ENCODE measurements at regions not wholly inside any gene's neighbourhood (a gene's known extent, or its start where the extent isn't known, plus 50 kb on each side); places are given as distances from the start of the nearest gene placed in this dataset.

GRCh38 chr6:67717281-67717680, 917.8 kb upstream of the ADGRB3 start:
- TF ChIP-seq, protein P1, sequence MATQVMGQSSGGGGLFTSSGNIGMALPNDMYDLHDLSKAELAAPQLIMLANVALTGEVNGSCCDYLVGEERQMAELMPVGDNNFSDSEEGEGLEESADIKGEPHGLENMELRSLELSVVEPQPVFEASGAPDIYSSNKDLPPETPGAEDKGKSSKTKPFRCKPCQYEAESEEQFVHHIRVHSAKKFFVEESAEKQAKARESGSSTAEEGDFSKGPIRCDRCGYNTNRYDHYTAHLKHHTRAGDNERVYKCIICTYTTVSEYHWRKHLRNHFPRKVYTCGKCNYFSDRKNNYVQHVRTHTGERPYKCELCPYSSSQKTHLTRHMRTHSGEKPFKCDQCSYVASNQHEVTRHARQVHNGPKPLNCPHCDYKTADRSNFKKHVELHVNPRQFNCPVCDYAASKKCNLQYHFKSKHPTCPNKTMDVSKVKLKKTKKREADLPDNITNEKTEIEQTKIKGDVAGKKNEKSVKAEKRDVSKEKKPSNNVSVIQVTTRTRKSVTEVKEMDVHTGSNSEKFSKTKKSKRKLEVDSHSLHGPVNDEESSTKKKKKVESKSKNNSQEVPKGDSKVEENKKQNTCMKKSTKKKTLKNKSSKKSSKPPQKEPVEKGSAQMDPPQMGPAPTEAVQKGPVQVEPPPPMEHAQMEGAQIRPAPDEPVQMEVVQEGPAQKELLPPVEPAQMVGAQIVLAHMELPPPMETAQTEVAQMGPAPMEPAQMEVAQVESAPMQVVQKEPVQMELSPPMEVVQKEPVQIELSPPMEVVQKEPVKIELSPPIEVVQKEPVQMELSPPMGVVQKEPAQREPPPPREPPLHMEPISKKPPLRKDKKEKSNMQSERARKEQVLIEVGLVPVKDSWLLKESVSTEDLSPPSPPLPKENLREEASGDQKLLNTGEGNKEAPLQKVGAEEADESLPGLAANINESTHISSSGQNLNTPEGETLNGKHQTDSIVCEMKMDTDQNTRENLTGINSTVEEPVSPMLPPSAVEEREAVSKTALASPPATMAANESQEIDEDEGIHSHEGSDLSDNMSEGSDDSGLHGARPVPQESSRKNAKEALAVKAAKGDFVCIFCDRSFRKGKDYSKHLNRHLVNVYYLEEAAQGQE (IDR thresholded peaks at IDR 0.05), result no peak
- TF ChIP-seq EP300 (IDR thresholded peaks at IDR 0.05) (no peak), RCOR1 (IDR thresholded peaks at IDR 0.05; ENCODE audit: low read depth, low read length) (no peak), TP53 (CRISPR knock-in tag; IDR thresholded peaks at IDR 0.05) (no peak), RNF2 (IDR thresholded peaks at IDR 0.05; ENCODE audit: borderline replicate concordance, low read depth) (no peak)
- TF ChIP-seq, protein P2, sequence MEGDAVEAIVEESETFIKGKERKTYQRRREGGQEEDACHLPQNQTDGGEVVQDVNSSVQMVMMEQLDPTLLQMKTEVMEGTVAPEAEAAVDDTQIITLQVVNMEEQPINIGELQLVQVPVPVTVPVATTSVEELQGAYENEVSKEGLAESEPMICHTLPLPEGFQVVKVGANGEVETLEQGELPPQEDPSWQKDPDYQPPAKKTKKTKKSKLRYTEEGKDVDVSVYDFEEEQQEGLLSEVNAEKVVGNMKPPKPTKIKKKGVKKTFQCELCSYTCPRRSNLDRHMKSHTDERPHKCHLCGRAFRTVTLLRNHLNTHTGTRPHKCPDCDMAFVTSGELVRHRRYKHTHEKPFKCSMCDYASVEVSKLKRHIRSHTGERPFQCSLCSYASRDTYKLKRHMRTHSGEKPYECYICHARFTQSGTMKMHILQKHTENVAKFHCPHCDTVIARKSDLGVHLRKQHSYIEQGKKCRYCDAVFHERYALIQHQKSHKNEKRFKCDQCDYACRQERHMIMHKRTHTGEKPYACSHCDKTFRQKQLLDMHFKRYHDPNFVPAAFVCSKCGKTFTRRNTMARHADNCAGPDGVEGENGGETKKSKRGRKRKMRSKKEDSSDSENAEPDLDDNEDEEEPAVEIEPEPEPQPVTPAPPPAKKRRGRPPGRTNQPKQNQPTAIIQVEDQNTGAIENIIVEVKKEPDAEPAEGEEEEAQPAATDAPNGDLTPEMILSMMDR (IDR thresholded peaks at IDR 0.05), result no peak
- TF ChIP-seq, protein P3, sequence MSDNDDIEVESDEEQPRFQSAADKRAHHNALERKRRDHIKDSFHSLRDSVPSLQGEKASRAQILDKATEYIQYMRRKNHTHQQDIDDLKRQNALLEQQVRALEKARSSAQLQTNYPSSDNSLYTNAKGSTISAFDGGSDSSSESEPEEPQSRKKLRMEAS (IDR thresholded peaks at IDR 0.05), result no peak

Data from A549 (cell line).